ENCODE measurements at regions not wholly inside any gene's neighbourhood (a gene's known extent, or its start where the extent isn't known, plus 50 kb on each side); places are given as distances from the start of the nearest gene placed in this dataset.
"Not testable (repeated sequence)": the region's sequence is repeated elsewhere in the genome, so short reads cannot be mapped to it uniquely, and the experiment has no call there.

DNA sequence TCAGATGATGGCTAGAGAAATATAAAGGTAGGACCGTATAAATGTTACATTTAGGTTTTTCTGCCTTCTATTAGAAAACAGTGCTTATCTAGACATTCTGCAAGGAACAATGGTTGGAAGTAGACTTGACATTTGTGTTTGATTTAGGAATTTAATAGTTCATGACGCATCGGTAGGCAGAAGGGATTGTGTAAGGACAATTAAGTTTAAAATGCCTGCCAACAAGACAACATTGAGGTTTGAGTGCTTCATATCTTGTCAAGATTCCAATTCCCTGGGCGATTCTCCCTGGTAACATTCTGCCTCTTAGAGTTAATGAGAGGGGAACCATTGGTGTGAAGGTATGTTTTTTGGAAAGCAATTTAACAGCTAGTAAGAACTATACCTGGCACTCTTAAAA lies 186.8 kb upstream of the RBM19 start:
- no peaks in the 10 kb centered on the region for H3K9me3 ChIP-seq
- intact Hi-C loops (cut with DNase I; ENCODE audit: low total_unique reads) (no loop called here), in situ Hi-C loops (cut with MboI; ENCODE audit: low pct_ligation_motif_present in 1 of 4, low pct_unique_long_range_greater_than_20kb in 1 of 4, low sequenced_read_pairs in 3 of 4) (no loop called here)
- H3K4me3 ChIP-seq: no peak overlapping the region
- H3K27me3 ChIP-seq: no peaks in the 10 kb centered on the region
- TF ChIP-seq POLR2A (IDR thresholded peaks at IDR 0.05) (no peak), EP300 (IDR thresholded peaks at IDR 0.05; ENCODE audit: low read depth) (no peak)
- TF ChIP-seq, protein P1, sequence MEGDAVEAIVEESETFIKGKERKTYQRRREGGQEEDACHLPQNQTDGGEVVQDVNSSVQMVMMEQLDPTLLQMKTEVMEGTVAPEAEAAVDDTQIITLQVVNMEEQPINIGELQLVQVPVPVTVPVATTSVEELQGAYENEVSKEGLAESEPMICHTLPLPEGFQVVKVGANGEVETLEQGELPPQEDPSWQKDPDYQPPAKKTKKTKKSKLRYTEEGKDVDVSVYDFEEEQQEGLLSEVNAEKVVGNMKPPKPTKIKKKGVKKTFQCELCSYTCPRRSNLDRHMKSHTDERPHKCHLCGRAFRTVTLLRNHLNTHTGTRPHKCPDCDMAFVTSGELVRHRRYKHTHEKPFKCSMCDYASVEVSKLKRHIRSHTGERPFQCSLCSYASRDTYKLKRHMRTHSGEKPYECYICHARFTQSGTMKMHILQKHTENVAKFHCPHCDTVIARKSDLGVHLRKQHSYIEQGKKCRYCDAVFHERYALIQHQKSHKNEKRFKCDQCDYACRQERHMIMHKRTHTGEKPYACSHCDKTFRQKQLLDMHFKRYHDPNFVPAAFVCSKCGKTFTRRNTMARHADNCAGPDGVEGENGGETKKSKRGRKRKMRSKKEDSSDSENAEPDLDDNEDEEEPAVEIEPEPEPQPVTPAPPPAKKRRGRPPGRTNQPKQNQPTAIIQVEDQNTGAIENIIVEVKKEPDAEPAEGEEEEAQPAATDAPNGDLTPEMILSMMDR (IDR thresholded peaks at IDR 0.05): no peak
- H3K4me1 ChIP-seq: no peaks in the 10 kb centered on the region
- H3K36me3 ChIP-seq: no peaks in the 10 kb centered on the region
- H3K27ac ChIP-seq: no peak overlapping the region
- no peak for DNase-seq
- WGBS, 2 donors (ENCODE audit: low coverage in 1 of 2): 46 to 47% methylated on average over 4 of the region's 4 CpGs

DNA sequence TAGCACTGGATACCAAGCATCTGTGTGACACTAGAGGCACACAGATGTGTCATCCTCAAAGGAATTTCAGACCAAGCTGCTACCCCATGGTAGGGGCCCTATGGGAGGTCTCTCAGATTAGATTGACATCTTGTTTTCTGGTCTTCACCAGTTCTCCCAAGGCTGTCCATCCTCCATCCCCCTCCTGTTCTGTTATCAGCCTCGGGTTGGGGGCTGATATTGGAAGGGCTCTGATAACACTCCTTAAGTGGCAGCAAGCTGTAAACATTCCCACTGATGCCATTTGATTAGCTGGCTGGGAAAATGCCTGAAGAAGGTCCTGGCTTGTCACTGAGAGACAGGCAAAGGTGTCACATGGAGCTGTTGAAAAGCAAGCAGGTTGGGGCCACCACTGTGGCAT lies 185.9 kb upstream of the RBM19 start:
- WGBS, 2 donors (ENCODE audit: low coverage in 1 of 2): 17% methylated on average over 1 of the region's 1 CpG; no CpG with 5 or more reads in 1 of the 2 donors
- Histone ChIP-seq H3K27ac (no peak overlapping the region), H3K4me1 (no peaks in the 10 kb centered on the region), H3K27me3 (no peaks in the 10 kb centered on the region), H3K4me3 (no peak overlapping the region), H3K36me3 (no peaks in the 10 kb centered on the region), H3K9me3 (no peaks in the 10 kb centered on the region)
- DNase-seq: no peak
- TF ChIP-seq POLR2AphosphoS5 (IDR thresholded peaks at IDR 0.05): no peak
- TF ChIP-seq, protein P1 (IDR thresholded peaks at IDR 0.05): no peak
- TF ChIP-seq POLR2A (IDR thresholded peaks at IDR 0.05): no peak
- no peak for TF ChIP-seq EP300 (IDR thresholded peaks at IDR 0.05; ENCODE audit: low read depth)
- intact Hi-C loops (cut with DNase I; ENCODE audit: low total_unique reads) (no loop called here), in situ Hi-C loops (cut with MboI; ENCODE audit: low pct_ligation_motif_present in 1 of 4, low pct_unique_long_range_greater_than_20kb in 1 of 4, low sequenced_read_pairs in 3 of 4) (no loop called here)

DNA sequence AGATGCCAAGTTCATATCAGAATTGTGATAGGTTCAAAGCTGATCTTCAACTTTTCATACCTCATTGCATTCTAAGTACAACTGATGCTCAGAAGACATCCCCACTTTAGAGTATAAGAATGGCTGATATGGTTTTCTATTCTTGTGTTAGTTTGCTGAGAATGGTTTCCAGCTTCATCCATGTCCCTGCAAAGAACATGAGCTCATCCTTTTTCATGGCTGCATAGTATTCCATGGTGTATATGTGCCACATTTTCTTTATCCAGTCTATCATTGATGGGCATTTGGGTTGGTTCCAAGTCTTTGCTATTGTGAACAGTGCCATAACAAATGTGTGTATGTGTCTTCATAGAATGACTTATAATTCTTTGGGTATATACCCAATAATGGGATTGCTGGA lies 184.5 kb upstream of the RBM19 start:
- H3K9me3 ChIP-seq; in situ Hi-C loops (cut with MboI; ENCODE audit: low pct_ligation_motif_present in 1 of 4, low pct_unique_long_range_greater_than_20kb in 1 of 4, low sequenced_read_pairs in 3 of 4); H3K4me1 ChIP-seq; H3K27me3 ChIP-seq; DNase-seq; H3K36me3 ChIP-seq; H3K4me3 ChIP-seq; intact Hi-C loops (cut with DNase I; ENCODE audit: low total_unique reads); H3K27ac ChIP-seq: not testable (repeated sequence)

DNA sequence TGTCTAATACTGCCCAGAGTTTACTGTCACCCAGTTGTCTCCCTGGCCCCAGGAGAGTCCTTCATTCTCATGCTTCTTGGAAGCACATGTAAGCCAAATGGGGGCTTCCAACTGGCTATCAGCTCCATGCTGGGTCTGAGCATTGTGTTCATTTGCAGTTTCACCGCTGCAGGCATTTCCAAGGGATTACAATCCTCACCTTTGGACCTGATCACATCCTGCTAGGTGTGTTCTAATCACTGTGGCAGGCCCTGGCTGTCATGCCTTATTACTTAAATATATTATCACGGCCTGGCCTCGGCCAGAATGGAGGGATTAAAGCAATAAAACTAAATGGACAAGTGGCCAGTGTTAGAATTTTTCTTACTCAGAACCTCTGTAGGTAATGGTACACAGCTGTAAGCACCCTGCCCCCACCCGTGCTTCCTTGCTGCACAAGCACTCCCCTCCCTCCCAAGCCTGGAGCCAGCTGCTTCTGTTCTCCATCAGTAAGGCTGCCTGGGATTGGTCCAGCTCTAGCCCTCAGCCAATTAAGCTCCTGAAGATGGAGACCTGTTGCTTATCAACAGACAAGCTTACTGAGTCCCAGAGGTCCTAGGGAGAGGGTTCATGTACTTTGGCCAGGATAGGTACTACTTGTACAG lies 175.9 kb upstream of the RBM19 start:
- in situ Hi-C loops (cut with MboI; ENCODE audit: low pct_ligation_motif_present in 1 of 4, low pct_unique_long_range_greater_than_20kb in 1 of 4, low sequenced_read_pairs in 3 of 4): no loop called here
- no peaks in the 10 kb centered on the region for H3K4me1 ChIP-seq
- H3K36me3 ChIP-seq: no peaks in the 10 kb centered on the region
- H3K27ac ChIP-seq: no peak overlapping the region
- 20 to 37% methylated on average over 2 to 4 of the region's 4 CpGs for WGBS, 2 donors (ENCODE audit: low coverage in 1 of 2)
- H3K27me3 ChIP-seq: no peaks in the 10 kb centered on the region
- no peaks in the 10 kb centered on the region for H3K9me3 ChIP-seq
- TF ChIP-seq POLR2AphosphoS5 (IDR thresholded peaks at IDR 0.05): no peak
- TF ChIP-seq EP300 (IDR thresholded peaks at IDR 0.05; ENCODE audit: low read depth): no peak
- DNase-seq: no peak
- intact Hi-C loops (cut with DNase I; ENCODE audit: low total_unique reads): no loop called here
- H3K4me3 ChIP-seq: no peak overlapping the region

DNA sequence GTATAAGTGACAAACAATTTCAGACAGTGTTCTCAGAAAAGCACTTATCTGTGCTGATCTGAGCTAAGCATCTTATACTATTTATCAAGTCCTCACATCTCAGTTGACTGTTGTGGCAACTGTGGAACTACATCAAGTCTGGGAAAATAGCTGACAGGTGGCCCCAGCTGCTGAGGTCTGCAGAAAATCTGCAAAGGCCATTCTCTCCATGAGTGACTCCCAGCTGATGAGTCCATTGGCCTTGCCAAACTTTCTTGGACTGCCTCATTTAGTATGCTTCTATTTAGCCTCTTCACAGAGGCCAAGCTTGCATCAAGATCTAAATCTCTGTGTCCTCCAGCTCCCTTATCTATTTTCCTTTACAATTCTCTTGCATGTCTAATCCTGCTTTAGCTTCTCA lies 174.5 kb upstream of the RBM19 start:
- TF ChIP-seq, protein P1 (IDR thresholded peaks at IDR 0.05): no peak
- no peak for DNase-seq
- in situ Hi-C loops (cut with MboI; ENCODE audit: low pct_ligation_motif_present in 1 of 4, low pct_unique_long_range_greater_than_20kb in 1 of 4, low sequenced_read_pairs in 3 of 4): no loop called here

More for the DNA sequence above, 174.5 kb upstream of the RBM19 start:
- intact Hi-C loops (cut with DNase I; ENCODE audit: low total_unique reads): no loop called here
- Histone ChIP-seq H3K9me3 (no peaks in the 10 kb centered on the region), H3K36me3 (no peaks in the 10 kb centered on the region), H3K27me3 (no peaks in the 10 kb centered on the region), H3K4me1 (no peaks in the 10 kb centered on the region), H3K4me3 (no peak overlapping the region), H3K27ac (no peak overlapping the region)

Measured in transverse colon (tissue), 4 donors.